GM12878 (cell line): ENCODE measurements at regions not wholly inside any gene's neighbourhood (a gene's known extent, or its start where the extent isn't known, plus 50 kb on each side); places are given as distances from the start of the nearest gene placed in this dataset.

ENCODE experiments used
- ATAC-seq: fragments of 200-7000 bp; cut with Tn5 transposase; 3 replicates; pipeline ENCODE4 v1.9.1; 2020; ENCODE audit warnings: mild to moderate bottlenecking, moderate library complexity
- BruUV-seq: library from RNA; stranded (reverse); fragments of 400-500 nt; replicated peaks from 2 replicates; lab custom pipeline; 2021; lab: Mats Ljungman, UMichigan
- CTCF ChIA-PET: fragments of 300-600 bp; sonication (Branson Sonifier 250); formaldehyde crosslinking; extraction: SDS; loops from one replicate; lab custom pipeline; 2021; ENCODE audit warnings: inconsistent platforms; lab: Yijun Ruan, JAX
- POLR2A ChIA-PET: fragments of 350-600 bp; formaldehyde crosslinking; extraction: SDS; loops from one replicate; lab custom pipeline; 2021; ENCODE audit warnings: inconsistent platforms; lab: Charles Lee
- RAD21 ChIA-PET: fragments of 300-600 bp; sonication (Branson Sonifier 250); formaldehyde crosslinking; loops from one replicate; lab custom pipeline; 2023; ENCODE audit warnings: antibody characterized with exemption; ENCODE audit not compliant: unreplicated experiment; lab: Charles Lee
- SMC1A ChIA-PET: fragments of 300-600 bp; sonication (Branson Sonifier 250); formaldehyde crosslinking; loops from one replicate; lab custom pipeline; 2023; ENCODE audit not compliant: unreplicated experiment, uncharacterized antibody; lab: Charles Lee
- DNase-seq: peaks from one replicate; pipeline ENCODE4 v3.0.0-alpha.2; 2011; ENCODE audit warnings: low read depth, low spot score
- FAIRE-seq: peaks from 3 replicates; lab custom pipeline; 2011; peaks lifted over from hg19 to GRCh38; lab: Jason Lieb, UNC
- H2AFZ ChIP-seq: 2 replicates; pipeline ENCODE4 v1.6.0; 2011; ENCODE audit warnings: low read depth, low read length, control low read depth; ENCODE audit not compliant: control insufficient read depth
- H3K27ac ChIP-seq: 2 replicates; pipeline ENCODE4 v1.5.1; 2011; ENCODE audit warnings: control low read depth; ENCODE audit not compliant: control insufficient read depth, insufficient read depth
- H3K27me3 ChIP-seq, 2 experiments: replicated peaks in 1 of 2; 2 replicates each; pipeline versions ENCODE4 v1.6.0 to v1.6.1; 2011; ENCODE audit warnings: low read length in 1 of 2; ENCODE audit not compliant: control insufficient read depth in 2 of 2, insufficient read depth in 2 of 2
- H3K36me3 ChIP-seq, 2 experiments: 2 replicates each; pipeline ENCODE4 v1.5.1; 2011; ENCODE audit warnings: low read length in 1 of 2; ENCODE audit not compliant: control insufficient read depth in 2 of 2, insufficient read depth in 2 of 2
- H3K4me1 ChIP-seq: 2 replicates; pipeline ENCODE4 v1.6.1; 2011; ENCODE audit warnings: mild to moderate bottlenecking, low read length, moderate library complexity, mixed read lengths; ENCODE audit not compliant: control insufficient read depth, insufficient read depth
- H3K4me2 ChIP-seq: 2 replicates; pipeline ENCODE4 v1.6.0; 2011; ENCODE audit warnings: control low read depth; ENCODE audit not compliant: control insufficient read depth, insufficient read depth
- H3K4me3 ChIP-seq: fragments of 200-600 bp; sonication (generic); 2 replicates; pipeline ENCODE4 v1.5.1; 2016
- H3K79me2 ChIP-seq: 2 replicates; pipeline ENCODE4 v1.6.0; 2011; ENCODE audit warnings: low read length; ENCODE audit not compliant: control insufficient read depth, insufficient read depth
- H3K9ac ChIP-seq: 2 replicates; pipeline ENCODE4 v1.8.0; 2011; ENCODE audit warnings: low read length, control low read depth, mixed read lengths; ENCODE audit not compliant: control insufficient read depth, insufficient read depth
- H3K9me3 ChIP-seq: replicated peaks from 3 replicates; pipeline ENCODE4 v1.5.1; 2011; ENCODE audit warnings: mild to moderate bottlenecking, low read length; ENCODE audit not compliant: control insufficient read depth, insufficient read depth
- H4K20me1 ChIP-seq: 2 replicates; pipeline ENCODE4 v1.6.0; 2011; ENCODE audit not compliant: control insufficient read depth, insufficient read depth
- FOXK2 ChIP-seq: fragments of 450-650 bp; IDR thresholded peaks from 2 replicates; pipeline ENCODE4 v1.6.1; 2017; ENCODE audit warnings: mild to moderate bottlenecking, moderate library complexity
- GABPA ChIP-seq: IDR thresholded peaks from 2 replicates; pipeline ENCODE4 v1.6.1; 2014; ENCODE audit warnings: antibody characterized with exemption, low read depth, mild to moderate bottlenecking, inconsistent platforms
- HSF1 ChIP-seq: fragments of 150-350 bp; IDR thresholded peaks from 2 replicates; pipeline ENCODE4 v1.6.1; 2014; ENCODE audit warnings: mild to moderate bottlenecking, low read depth, low read length
- NFYB ChIP-seq: IDR thresholded peaks from 2 replicates; pipeline ENCODE4 v1.6.1; 2011; ENCODE audit warnings: low read depth, mild to moderate bottlenecking, low read length, improper control_type of control experiment, moderate library complexity; ENCODE audit not compliant: insufficient read depth
- PML ChIP-seq: IDR thresholded peaks from 2 replicates; pipeline ENCODE4 v1.6.1; 2012; ENCODE audit warnings: low read length, inconsistent platforms
- POU2F2 ChIP-seq: IDR thresholded peaks from 3 replicates; pipeline ENCODE4 v1.6.1; 2011; ENCODE audit warnings: low read depth, mild to moderate bottlenecking, low read length, borderline replicate concordance
- RELB ChIP-seq: fragments of 450-650 bp; IDR thresholded peaks from 2 replicates; pipeline ENCODE4 v1.6.1; 2017; ENCODE audit warnings: low read depth, mild to moderate bottlenecking, moderate library complexity
- SIN3A ChIP-seq: IDR thresholded peaks from 2 replicates; pipeline ENCODE4 v1.6.1; 2012; ENCODE audit warnings: low read depth, low read length, improper control_type of control experiment
- TARDBP ChIP-seq: IDR thresholded peaks from 2 replicates; pipeline ENCODE4 v1.6.1; 2016; ENCODE audit warnings: borderline replicate concordance
- TCF7 ChIP-seq: IDR thresholded peaks from 2 replicates; pipeline ENCODE4 v1.6.1; 2014; ENCODE audit warnings: antibody characterized with exemption, borderline replicate concordance
- ZBED1 ChIP-seq: IDR thresholded peaks from 2 replicates; pipeline ENCODE4 v1.6.1; 2016; ENCODE audit warnings: borderline replicate concordance
- in situ Hi-C: fragments of 300-500 bp; cut with MboI; formaldehyde crosslinking; loops from 9 replicates; pipeline ENCODE4 v1.14.3; 2018; ENCODE audit warnings: mixed read lengths
- intact Hi-C: fragments of 100-400 bp; cut with micrococcal nuclease; formaldehyde crosslinking; loops from one replicate; pipeline ENCODE4 v1.14.2; 2022; ENCODE audit not compliant: unreplicated experiment

GRCh38 chr4:13313856-13314255 is 170.3 kb downstream of the RAB28 start:
- ChIA-PET CTCF (no interaction called here), RAD21 (no interaction called here), SMC1A (no interaction called here), POLR2A (no interaction called here)
- Histone ChIP-seq H3K27me3 (no peaks in the 10 kb centered on the region), H3K4me1 (no peaks in the 10 kb centered on the region), H2AFZ (no peak overlapping the region), H3K4me2 (no peak overlapping the region), H4K20me1 (no peaks in the 10 kb centered on the region), H3K27ac (no peak overlapping the region), H3K79me2 (no peaks in the 10 kb centered on the region)
- DNase-seq (no peak), ATAC-seq (no peak)
- intact Hi-C loops, result no loop called here
- TF ChIP-seq GABPA, result no peak
- TF ChIP-seq NFYB, result no peak
- TF ChIP-seq PML, result no peak
- no peak for TF ChIP-seq POU2F2
- no peak for TF ChIP-seq ZBED1
- no peak for TF ChIP-seq TARDBP
- TF ChIP-seq RELB, result no peak
- TF ChIP-seq SIN3A, result no peak
- no peak for TF ChIP-seq HSF1
- TF ChIP-seq FOXK2, result no peak
- TF ChIP-seq TCF7, result no peak
- TF ChIP-seq, all 136 proteins: peak for 0
- Histone ChIP-seq H3K9me3 (no peaks in the 10 kb centered on the region), H3K4me3 (no peak overlapping the region), H3K36me3 (no peaks in the 10 kb centered on the region), H3K9ac (no peak overlapping the region)
- in situ Hi-C loops, result no loop called here
- no TSS peak for BruUV-seq
- FAIRE-seq, result no peak
